ENCODE measurements at regions not wholly inside any gene's neighbourhood (a gene's known extent, or its start where the extent isn't known, plus 50 kb on each side); places are given as distances from the start of the nearest gene placed in this dataset.

- TF ChIP-seq CTCF (IDR thresholded peaks at IDR 0.05 in 2 of 3, conservative IDR thresholded peaks at IDR 0.05 in 1 of 3; ENCODE audit: borderline replicate concordance in 1 of 3, insufficient read depth in 1 of 3, low read depth in 2 of 3, low read length in 2 of 3) (no peak), ELF1 (IDR thresholded peaks at IDR 0.05; ENCODE audit: borderline replicate concordance, low read depth) (no peak)
These were observed 60.0 kb upstream of the EZR start (continued) for GRCh38 chr6:158879180-158879579.

GRCh38 chr6:158877716-158878115 is 58.5 kb upstream of the EZR start:
- Histone ChIP-seq H4K20me1 (ENCODE audit: insufficient read depth) (no peaks in the 10 kb centered on the region), H3K4me3 (replicated peaks in 1 of 2; ENCODE audit: low read depth in 1 of 2, low read length in 2 of 2) (no peak overlapping the region), H3K9ac (ENCODE audit: low read length) (no peak overlapping the region), H3K4me1 (ENCODE audit: control insufficient read depth in 1 of 2, insufficient read depth in 2 of 2, low read length in 2 of 2) (peaks cover 0 to 4% of the 10 kb centered on the region in 2 experiments; a peak in 1 of 4 replicates), H3K79me2 (ENCODE audit: insufficient read depth, low read length) (no peaks in the 10 kb centered on the region), H3K4me2 (ENCODE audit: low read length) (no peak overlapping the region), H3K9me3 (ENCODE audit: control insufficient read depth in 1 of 2, insufficient read depth in 1 of 2, low read depth in 1 of 2, low read length in 2 of 2) (peaks cover 6 to 10% of the 10 kb centered on the region in 2 experiments; a peak in 2 of 4 replicates), H3K27ac (ENCODE audit: low read depth, low read length) (no peak overlapping the region), H3K36me3 (ENCODE audit: control insufficient read depth in 1 of 2, insufficient read depth in 2 of 2, low read length in 2 of 2) (no peaks in the 10 kb centered on the region), H3K27me3 (ENCODE audit: insufficient read depth, low read length) (no peaks in the 10 kb centered on the region), H3K9me2 (ENCODE audit: insufficient read depth) (no peaks in the 10 kb centered on the region), H2AFZ (ENCODE audit: low read depth, low read length, poor library complexity, severe bottlenecking) (no peak overlapping the region)
- BruUV-seq (replicated peaks): no TSS peak
- TF ChIP-seq CEBPB (IDR thresholded peaks at IDR 0.05; ENCODE audit: low read depth) (no peak), SP1 (IDR thresholded peaks at IDR 0.05; ENCODE audit: low read depth) (no peak), YY1 (IDR thresholded peaks at IDR 0.05; ENCODE audit: extremely low read depth, insufficient replicate concordance, low read depth, low read length) (no peak), ZFX (IDR thresholded peaks at IDR 0.05) (no peak), EGR1 (IDR thresholded peaks at IDR 0.05; ENCODE audit: low read depth) (no peak), JUND (IDR thresholded peaks at IDR 0.05) (no peak)
- ATAC-seq (no peak), DNase-seq (ENCODE audit: low read depth, low spot score) (no peak)
- intact Hi-C loops (cut with micrococcal nuclease): no loop called here
- CTCF ChIA-PET: no interaction called here
- RAD21 ChIA-PET (ENCODE audit: low non-redundant PET in 1 of 2, low total read pairs in 2 of 2, uncharacterized antibody in 2 of 2, unreplicated experiment in 2 of 2): no interaction called here
- POLR2A ChIA-PET: interaction anchor here (2.0 kb wide), 1 partner anchor 8 kb away, joined by 8 read pairs; no protein-coding TSS in a partner anchor

Data from HCT116 (cell line).